Loucy (cell line): ENCODE measurements at regions not wholly inside any gene's neighbourhood (a gene's known extent, or its start where the extent isn't known, plus 50 kb on each side); places are given as distances from the start of the nearest gene placed in this dataset.

Experiments
- H2AFZ ChIP-seq: fragments of 200-600 bp; sonication (generic); 2 replicates; pipeline ENCODE4 v1.6.0; 2016; ENCODE audit warnings: antibody characterized with exemption, mild to moderate bottlenecking, low read length, moderate library complexity
- H3F3A ChIP-seq: fragments of 200-600 bp; 2 replicates; pipeline ENCODE4 v1.6.0; 2016; ENCODE audit warnings: antibody characterized with exemption, low read depth, mild to moderate bottlenecking
- H3K27me3 ChIP-seq: fragments of 200-600 bp; sonication (generic); 2 replicates; pipeline ENCODE4 v1.6.1; 2014; ENCODE audit warnings: low read length, mild to moderate bottlenecking; ENCODE audit not compliant: insufficient read depth, poor library complexity, severe bottlenecking
- H3K36me3 ChIP-seq: fragments of 200-600 bp; sonication (generic); 2 replicates; pipeline ENCODE4 v1.6.1; 2016; ENCODE audit warnings: low read length; ENCODE audit not compliant: insufficient read depth
- H3K4me1 ChIP-seq: fragments of 200-600 bp; sonication (generic); 2 replicates; pipeline ENCODE4 v1.5.1; 2014; ENCODE audit warnings: low read length, mild to moderate bottlenecking; ENCODE audit not compliant: insufficient read depth, poor library complexity, severe bottlenecking
- H3K4me2 ChIP-seq: fragments of 200-600 bp; sonication (generic); 2 replicates; pipeline ENCODE4 v1.6.0; 2014; ENCODE audit warnings: antibody characterized with exemption, low read length, low read depth, mild to moderate bottlenecking; ENCODE audit not compliant: poor library complexity, severe bottlenecking
- H3K4me3 ChIP-seq: fragments of 200-600 bp; sonication (generic); 2 replicates; pipeline ENCODE4 v1.5.1; 2014; ENCODE audit warnings: low read length, mild to moderate bottlenecking, mixed read lengths; ENCODE audit not compliant: poor library complexity, severe bottlenecking
- H3K79me2 ChIP-seq: fragments of 200-600 bp; sonication (generic); 2 replicates; pipeline ENCODE4 v1.6.1; 2014; ENCODE audit warnings: low read length; ENCODE audit not compliant: insufficient read depth
- H3K9ac ChIP-seq: fragments of 200-600 bp; sonication (generic); 2 replicates; pipeline ENCODE4 v1.6.0; 2014; ENCODE audit warnings: mild to moderate bottlenecking, low read depth, low read length, moderate library complexity; ENCODE audit not compliant: poor library complexity, severe bottlenecking
- H3K9me2 ChIP-seq: fragments of 200-600 bp; sonication (generic); replicated peaks from 2 replicates; pipeline ENCODE4 v1.6.1; 2016; ENCODE audit warnings: low read depth, low read length, mixed read lengths
- H3K9me3 ChIP-seq: fragments of 200-600 bp; sonication (generic); 2 replicates; pipeline ENCODE4 v1.6.1; 2014; ENCODE audit warnings: mild to moderate bottlenecking, antibody characterized with exemption, low read length, low read depth; ENCODE audit not compliant: insufficient read depth
- H4K20me1 ChIP-seq: fragments of 200-600 bp; sonication (generic); 2 replicates; pipeline ENCODE4 v1.6.0; 2014; ENCODE audit warnings: antibody characterized with exemption, low read length, mild to moderate bottlenecking; ENCODE audit not compliant: insufficient read depth, poor library complexity, severe bottlenecking
- CTCF ChIP-seq: fragments of 200-600 bp; sonication (generic); conservative IDR thresholded peaks from 2 replicates; pipeline ENCODE4 v1.5.1; 2014; ENCODE audit warnings: mild to moderate bottlenecking, antibody characterized with exemption, low read length
- EZH2phosphoT487 ChIP-seq: fragments of 200-600 bp; IDR thresholded peaks from 2 replicates; pipeline ENCODE4 v1.6.1; 2018; ENCODE audit warnings: antibody characterized with exemption, mild to moderate bottlenecking, moderate library complexity, borderline replicate concordance

DNA sequence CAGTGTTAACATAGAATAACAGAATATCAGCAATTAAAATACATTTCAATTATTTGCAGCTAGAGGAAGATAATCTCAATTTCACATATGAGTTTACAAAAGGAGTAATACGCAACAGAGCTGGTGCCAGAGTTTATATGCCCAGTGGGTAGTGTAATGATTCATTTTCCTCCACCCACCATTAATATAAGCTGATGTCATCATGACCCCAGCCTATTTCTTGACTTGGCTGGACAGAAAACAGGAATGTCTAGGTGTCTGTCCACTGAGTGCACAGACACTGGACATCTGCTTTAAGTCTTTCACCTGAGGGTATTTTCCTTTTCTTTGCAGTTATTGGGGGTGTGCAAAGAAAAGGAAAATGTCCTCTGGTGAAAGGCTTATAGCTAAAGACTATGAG lies 335.5 kb downstream of the TBC1D4 start:
- Histone ChIP-seq H3K9ac (no peak overlapping the region), H3K4me1 (no peaks in the 10 kb centered on the region), H3K9me2 (no peaks in the 10 kb centered on the region), H3K79me2 (no peaks in the 10 kb centered on the region), H3K9me3 (no peaks in the 10 kb centered on the region), H3K36me3 (no peaks in the 10 kb centered on the region), H4K20me1 (no peaks in the 10 kb centered on the region), H3K4me3 (no peak overlapping the region), H2AFZ (no peak overlapping the region), H3K27me3 (no peaks in the 10 kb centered on the region), H3F3A (no peaks in the 10 kb centered on the region), H3K4me2 (no peak overlapping the region)
- TF ChIP-seq CTCF = no peak

GRCh38 chr13:75145927-75146326 lies 336.0 kb downstream of the TBC1D4 start:
- Histone ChIP-seq H2AFZ (no peak overlapping the region), H3K4me3 (no peak overlapping the region), H3F3A (no peaks in the 10 kb centered on the region), H4K20me1 (no peaks in the 10 kb centered on the region), H3K4me1 (no peaks in the 10 kb centered on the region), H3K79me2 (no peaks in the 10 kb centered on the region), H3K9me2 (no peaks in the 10 kb centered on the region), H3K9ac (no peak overlapping the region), H3K4me2 (no peak overlapping the region), H3K27me3 (no peaks in the 10 kb centered on the region), H3K36me3 (no peaks in the 10 kb centered on the region), H3K9me3 (no peaks in the 10 kb centered on the region)
- no peak for TF ChIP-seq EZH2phosphoT487
- TF ChIP-seq CTCF = no peak

DNA sequence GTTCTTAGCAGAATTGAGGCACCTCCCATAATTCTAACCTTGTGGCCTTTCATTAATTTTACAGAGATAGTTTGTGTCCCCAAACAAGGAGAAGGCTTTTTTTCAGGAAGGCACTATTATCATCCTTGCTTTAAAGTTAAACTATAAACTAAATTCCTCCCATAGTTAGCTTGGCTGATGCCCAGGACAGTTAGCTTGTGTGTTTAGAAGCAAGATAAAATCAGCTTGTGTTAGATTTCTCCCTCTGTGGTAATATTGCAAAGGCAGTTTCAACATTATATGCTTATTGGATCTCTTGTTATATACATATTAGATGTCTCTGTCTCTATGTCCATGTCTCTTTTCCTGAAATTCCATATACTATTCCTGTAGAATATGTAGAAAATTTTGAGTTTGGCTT lies 342.7 kb downstream of the TBC1D4 start:
- Histone ChIP-seq H3K4me2 (no peak overlapping the region), H3K79me2 (no peaks in the 10 kb centered on the region), H3F3A (no peaks in the 10 kb centered on the region), H3K9me3 (0 out of 2 replicates have a peak, but pooled peaks cover 2% of the 10 kb centered on the region), H3K4me3 (no peak overlapping the region), H3K9me2 (no peaks in the 10 kb centered on the region), H2AFZ (no peak overlapping the region), H3K36me3 (no peaks in the 10 kb centered on the region), H3K4me1 (no peaks in the 10 kb centered on the region), H3K9ac (no peak overlapping the region), H3K27me3 (no peaks in the 10 kb centered on the region), H4K20me1 (no peaks in the 10 kb centered on the region)
- TF ChIP-seq EZH2phosphoT487 (no peak), CTCF (no peak)
